ENCODE measurements at regions not wholly inside any gene's neighbourhood (a gene's known extent, or its start where the extent isn't known, plus 50 kb on each side); places are given as distances from the start of the nearest gene placed in this dataset.

GRCh38 chr18:75574187-75574586 is 146.7 kb upstream of the SMIM21 start:
- H3K27me3 ChIP-seq (ENCODE audit: control insufficient read depth in 1 of 2, insufficient read depth in 2 of 2, low read length in 2 of 2), result no peaks in the 10 kb centered on the region
- WGBS, 2 donors, result 65 to 68% methylated on average over 3 of the region's 3 CpGs
- H3K27ac ChIP-seq (ENCODE audit: low read depth in 2 of 2, low read length in 1 of 2), result no peak overlapping the region
- H3K4me3 ChIP-seq (ENCODE audit: low read depth in 1 of 2, low read length in 2 of 2), result no peak overlapping the region
- no peaks in the 10 kb centered on the region for H3K36me3 ChIP-seq (ENCODE audit: control insufficient read depth in 2 of 2, insufficient read depth in 2 of 2, low read length in 1 of 2)
- no peaks in the 10 kb centered on the region for H3K9me3 ChIP-seq (ENCODE audit: control insufficient read depth in 2 of 2, insufficient read depth in 1 of 2, low read depth in 1 of 2, low read length in 1 of 2)
- H3K4me1 ChIP-seq (ENCODE audit: control insufficient read depth in 2 of 2, insufficient read depth in 2 of 2, low read length in 1 of 2), result no peaks in the 10 kb centered on the region

DNA sequence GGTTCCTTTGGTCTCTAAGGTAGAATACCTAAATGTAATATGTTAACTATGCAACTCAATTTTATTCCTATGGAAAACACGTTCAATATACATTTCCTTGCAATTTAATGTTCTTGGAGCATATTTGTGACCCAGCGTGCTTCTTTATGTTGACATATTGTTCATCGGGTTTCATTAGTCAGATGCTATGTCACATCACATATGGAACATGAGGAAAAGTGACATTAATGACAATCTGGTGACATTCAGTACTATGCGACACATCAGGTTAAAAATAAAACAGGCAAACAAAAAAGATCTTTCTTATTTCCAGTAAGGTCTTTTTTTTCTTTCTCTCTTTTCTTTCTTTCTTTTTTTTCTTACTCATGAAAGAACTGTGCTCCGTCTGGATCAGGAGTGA is 135.6 kb upstream of the SMIM21 start:
- Histone ChIP-seq H3K4me3 (ENCODE audit: low read depth in 1 of 2, low read length in 2 of 2) (no peak overlapping the region), H3K27me3 (ENCODE audit: control insufficient read depth in 1 of 2, insufficient read depth in 2 of 2, low read length in 2 of 2) (no peaks in the 10 kb centered on the region), H3K36me3 (ENCODE audit: control insufficient read depth in 2 of 2, insufficient read depth in 2 of 2, low read length in 1 of 2) (no peaks in the 10 kb centered on the region), H3K4me1 (ENCODE audit: control insufficient read depth in 2 of 2, insufficient read depth in 2 of 2, low read length in 1 of 2) (no peaks in the 10 kb centered on the region), H3K9me3 (ENCODE audit: control insufficient read depth in 2 of 2, insufficient read depth in 1 of 2, low read depth in 1 of 2, low read length in 1 of 2) (peaks cover 3% of the 10 kb centered on the region in 2 donors), H3K27ac (ENCODE audit: low read depth in 2 of 2, low read length in 1 of 2) (no peak overlapping the region)
- WGBS, 2 donors, result 84 to 85% methylated on average over 5 of the region's 5 CpGs

GRCh38 chr18:75562216-75562615 is 134.7 kb upstream of the SMIM21 start:
- WGBS, 2 donors, result 70 to 71% methylated on average over 5 of the region's 5 CpGs
- H3K4me3 ChIP-seq (ENCODE audit: low read depth in 1 of 2, low read length in 2 of 2), result no peak overlapping the region

GRCh38 chr18:75558790-75559189 is 131.3 kb upstream of the SMIM21 start:
- Histone ChIP-seq H3K9me3 (ENCODE audit: control insufficient read depth in 2 of 2, insufficient read depth in 1 of 2, low read depth in 1 of 2, low read length in 1 of 2) (no peaks in the 10 kb centered on the region), H3K27me3 (ENCODE audit: control insufficient read depth in 1 of 2, insufficient read depth in 2 of 2, low read length in 2 of 2) (no peaks in the 10 kb centered on the region), H3K4me1 (ENCODE audit: control insufficient read depth in 2 of 2, insufficient read depth in 2 of 2, low read length in 1 of 2) (no peaks in the 10 kb centered on the region), H3K27ac (ENCODE audit: low read depth in 2 of 2, low read length in 1 of 2) (no peak overlapping the region), H3K36me3 (ENCODE audit: control insufficient read depth in 2 of 2, insufficient read depth in 2 of 2, low read length in 1 of 2) (no peaks in the 10 kb centered on the region), H3K4me3 (ENCODE audit: low read depth in 1 of 2, low read length in 2 of 2) (no peak overlapping the region)
- 68 to 77% methylated on average over 1 of the region's 1 CpG for WGBS, 2 donors

More at GRCh38 chr18:75562216-75562615, 134.7 kb upstream of the SMIM21 start:
- Histone ChIP-seq H3K27ac (ENCODE audit: low read depth in 2 of 2, low read length in 1 of 2) (no peak overlapping the region), H3K4me1 (ENCODE audit: control insufficient read depth in 2 of 2, insufficient read depth in 2 of 2, low read length in 1 of 2) (no peaks in the 10 kb centered on the region), H3K36me3 (ENCODE audit: control insufficient read depth in 2 of 2, insufficient read depth in 2 of 2, low read length in 1 of 2) (no peaks in the 10 kb centered on the region), H3K27me3 (ENCODE audit: control insufficient read depth in 1 of 2, insufficient read depth in 2 of 2, low read length in 2 of 2) (no peaks in the 10 kb centered on the region), H3K9me3 (ENCODE audit: control insufficient read depth in 2 of 2, insufficient read depth in 1 of 2, low read depth in 1 of 2, low read length in 1 of 2) (peaks cover 3% of the 10 kb centered on the region in 2 donors)

DNA sequence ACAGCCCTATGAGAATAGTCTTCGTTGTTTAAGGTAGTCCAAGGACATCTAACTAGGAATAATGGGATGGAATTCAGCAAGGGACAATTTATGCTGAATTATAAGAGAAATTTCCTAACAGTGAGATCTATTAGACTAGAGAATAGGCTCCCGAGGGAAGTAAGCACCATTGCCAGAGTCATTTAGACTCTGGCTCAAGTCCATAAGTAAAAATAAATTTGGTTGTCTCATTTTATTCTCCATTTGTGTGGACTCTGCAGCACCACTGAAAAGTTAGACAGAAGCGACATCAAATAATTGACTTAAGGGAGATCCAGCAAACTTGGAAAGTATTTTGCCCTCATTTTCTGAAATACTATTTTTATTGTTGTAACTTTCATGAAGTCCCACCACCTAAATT is 129.3 kb upstream of the SMIM21 start:
- 63 to 71% methylated on average over 3 of the region's 3 CpGs for WGBS, 2 donors
- Histone ChIP-seq H3K4me3 (ENCODE audit: low read depth in 1 of 2, low read length in 2 of 2) (no peak overlapping the region), H3K36me3 (ENCODE audit: control insufficient read depth in 2 of 2, insufficient read depth in 2 of 2, low read length in 1 of 2) (no peaks in the 10 kb centered on the region), H3K9me3 (ENCODE audit: control insufficient read depth in 2 of 2, insufficient read depth in 1 of 2, low read depth in 1 of 2, low read length in 1 of 2) (no peaks in the 10 kb centered on the region), H3K27me3 (ENCODE audit: control insufficient read depth in 1 of 2, insufficient read depth in 2 of 2, low read length in 2 of 2) (no peaks in the 10 kb centered on the region), H3K4me1 (ENCODE audit: control insufficient read depth in 2 of 2, insufficient read depth in 2 of 2, low read length in 1 of 2) (no peaks in the 10 kb centered on the region), H3K27ac (ENCODE audit: low read depth in 2 of 2, low read length in 1 of 2) (no peak overlapping the region)

DNA sequence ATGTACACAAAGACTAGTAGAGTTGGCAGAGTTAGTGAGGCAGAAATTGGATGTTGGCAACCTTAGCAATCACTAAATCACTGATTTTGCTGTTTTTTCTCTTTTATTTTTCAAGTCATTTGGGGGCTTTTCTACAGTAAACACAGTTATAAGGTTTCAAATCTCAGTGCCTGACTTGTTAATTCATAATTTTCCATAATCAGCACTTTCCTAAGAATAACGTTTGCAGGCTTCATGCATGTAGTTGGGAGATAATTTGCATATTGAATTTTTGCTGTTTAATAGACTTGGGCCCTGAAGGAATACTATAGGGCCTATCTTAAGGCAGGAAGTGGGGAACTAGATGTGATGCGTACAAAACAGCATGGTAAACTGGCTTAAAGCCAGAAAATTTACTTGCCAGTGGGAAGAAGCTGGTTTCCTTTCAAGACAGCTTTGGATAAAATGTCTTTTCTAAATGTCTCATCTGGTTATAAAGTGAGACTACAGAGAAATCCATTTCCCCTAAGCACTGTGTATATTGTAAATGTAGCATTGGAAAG is 127.2 kb upstream of the SMIM21 start:
- WGBS, 2 donors, result 60 to 63% methylated on average over 2 of the region's 2 CpGs
- Histone ChIP-seq H3K27ac (ENCODE audit: low read depth in 2 of 2, low read length in 1 of 2) (no peak overlapping the region), H3K4me3 (ENCODE audit: low read depth in 1 of 2, low read length in 2 of 2) (no peak overlapping the region), H3K36me3 (ENCODE audit: control insufficient read depth in 2 of 2, insufficient read depth in 2 of 2, low read length in 1 of 2) (no peaks in the 10 kb centered on the region), H3K9me3 (ENCODE audit: control insufficient read depth in 2 of 2, insufficient read depth in 1 of 2, low read depth in 1 of 2, low read length in 1 of 2) (no peaks in the 10 kb centered on the region), H3K27me3 (ENCODE audit: control insufficient read depth in 1 of 2, insufficient read depth in 2 of 2, low read length in 2 of 2) (no peaks in the 10 kb centered on the region), H3K4me1 (ENCODE audit: control insufficient read depth in 2 of 2, insufficient read depth in 2 of 2, low read length in 1 of 2) (no peaks in the 10 kb centered on the region)

GRCh38 chr18:75554176-75554575 is 126.7 kb upstream of the SMIM21 start:
- Histone ChIP-seq H3K27ac (ENCODE audit: low read depth in 2 of 2, low read length in 1 of 2) (no peak overlapping the region), H3K27me3 (ENCODE audit: control insufficient read depth in 1 of 2, insufficient read depth in 2 of 2, low read length in 2 of 2) (no peaks in the 10 kb centered on the region), H3K4me1 (ENCODE audit: control insufficient read depth in 2 of 2, insufficient read depth in 2 of 2, low read length in 1 of 2) (no peaks in the 10 kb centered on the region), H3K9me3 (ENCODE audit: control insufficient read depth in 2 of 2, insufficient read depth in 1 of 2, low read depth in 1 of 2, low read length in 1 of 2) (no peaks in the 10 kb centered on the region), H3K36me3 (ENCODE audit: control insufficient read depth in 2 of 2, insufficient read depth in 2 of 2, low read length in 1 of 2) (no peaks in the 10 kb centered on the region), H3K4me3 (ENCODE audit: low read depth in 1 of 2, low read length in 2 of 2) (no peak overlapping the region)
- 73 to 85% methylated on average over 7 of the region's 7 CpGs for WGBS, 2 donors

- H3K9me3 ChIP-seq (ENCODE audit: control insufficient read depth in 2 of 2, insufficient read depth in 1 of 2, low read depth in 1 of 2, low read length in 1 of 2), result no peaks in the 10 kb centered on the region
- H3K4me1 ChIP-seq (ENCODE audit: control insufficient read depth in 2 of 2, insufficient read depth in 2 of 2, low read length in 1 of 2), result peaks cover 0 to 2% of the 10 kb centered on the region in 2 donors
- H3K4me3 ChIP-seq (ENCODE audit: low read depth in 1 of 2, low read length in 2 of 2), result no peak overlapping the region
- no peaks in the 10 kb centered on the region for H3K27me3 ChIP-seq (ENCODE audit: control insufficient read depth in 1 of 2, insufficient read depth in 2 of 2, low read length in 2 of 2)
- H3K27ac ChIP-seq (ENCODE audit: low read depth in 2 of 2, low read length in 1 of 2), result no peak overlapping the region
- no peaks in the 10 kb centered on the region for H3K36me3 ChIP-seq (ENCODE audit: control insufficient read depth in 2 of 2, insufficient read depth in 2 of 2, low read length in 1 of 2)
- 91 to 93% methylated on average over 8 of the region's 8 CpGs for WGBS, 2 donors
Measured at GRCh38 chr18:75553021-75553420, 125.5 kb upstream of the SMIM21 start.

DNA sequence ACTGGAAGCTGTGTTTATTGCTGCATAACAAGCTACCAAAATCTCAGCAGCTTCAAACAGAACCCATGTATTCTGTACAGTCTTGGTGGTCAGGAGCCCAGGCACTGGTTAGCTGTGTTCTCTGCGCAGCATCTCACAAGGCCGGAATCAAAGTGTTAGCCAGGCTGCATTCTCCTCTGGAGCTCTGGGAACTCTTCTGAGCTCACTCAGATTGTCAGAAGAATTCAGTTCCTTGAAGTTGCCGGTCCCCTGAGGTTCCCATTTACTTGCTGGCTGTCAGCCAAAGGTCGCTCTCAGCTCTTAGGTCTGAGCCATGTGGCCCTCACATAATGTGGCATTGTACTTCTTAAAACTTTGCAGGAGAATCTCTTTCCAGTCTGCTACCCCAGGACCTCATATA is 123.6 kb upstream of the SMIM21 start:
- Histone ChIP-seq H3K4me3 (ENCODE audit: low read depth in 1 of 2, low read length in 2 of 2) (no peak overlapping the region), H3K36me3 (ENCODE audit: control insufficient read depth in 2 of 2, insufficient read depth in 2 of 2, low read length in 1 of 2) (no peaks in the 10 kb centered on the region), H3K27ac (ENCODE audit: low read depth in 2 of 2, low read length in 1 of 2) (no peak overlapping the region), H3K27me3 (ENCODE audit: control insufficient read depth in 1 of 2, insufficient read depth in 2 of 2, low read length in 2 of 2) (no peaks in the 10 kb centered on the region), H3K4me1 (ENCODE audit: control insufficient read depth in 2 of 2, insufficient read depth in 2 of 2, low read length in 1 of 2) (peaks cover 0 to 2% of the 10 kb centered on the region in 2 donors), H3K9me3 (ENCODE audit: control insufficient read depth in 2 of 2, insufficient read depth in 1 of 2, low read depth in 1 of 2, low read length in 1 of 2) (peaks cover 0 to 3% of the 10 kb centered on the region in 2 donors)
- 52 to 56% methylated on average over 4 of the region's 4 CpGs for WGBS, 2 donors

DNA sequence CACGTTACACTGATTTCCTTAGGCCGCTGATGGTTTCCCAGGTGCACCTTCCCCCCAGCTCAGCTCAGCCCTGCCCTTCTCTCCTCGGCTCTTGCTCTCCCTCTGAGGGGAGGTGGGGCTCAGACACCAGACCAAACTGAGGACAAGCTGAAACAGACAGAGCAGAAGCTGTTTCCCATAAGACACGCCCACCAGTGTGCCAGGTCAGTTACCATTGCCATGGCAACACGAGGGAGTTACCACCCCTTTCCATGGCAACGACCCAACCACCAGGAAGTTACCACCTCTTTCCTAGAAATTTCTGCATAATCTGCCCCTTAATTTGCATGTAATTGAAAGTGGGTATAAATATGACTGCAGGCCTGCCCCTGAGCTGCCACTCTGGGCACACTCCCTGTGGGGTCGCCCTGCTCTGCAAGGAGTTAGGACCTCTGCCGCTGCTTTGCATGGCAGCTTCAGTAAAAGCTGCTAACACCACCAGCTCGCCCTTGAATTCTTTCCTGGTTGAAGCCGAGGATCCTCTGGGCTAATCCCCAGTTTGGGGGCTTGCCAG is 120.9 kb upstream of the SMIM21 start:
- H3K4me3 ChIP-seq (ENCODE audit: low read depth in 1 of 2, low read length in 2 of 2), result no peak overlapping the region
- H3K9me3 ChIP-seq (ENCODE audit: control insufficient read depth in 2 of 2, insufficient read depth in 1 of 2, low read depth in 1 of 2, low read length in 1 of 2), result peaks cover 0 to 3% of the 10 kb centered on the region in 2 donors
- no peak overlapping the region for H3K27ac ChIP-seq (ENCODE audit: low read depth in 2 of 2, low read length in 1 of 2)
- H3K27me3 ChIP-seq (ENCODE audit: control insufficient read depth in 1 of 2, insufficient read depth in 2 of 2, low read length in 2 of 2), result no peaks in the 10 kb centered on the region
- H3K36me3 ChIP-seq (ENCODE audit: control insufficient read depth in 2 of 2, insufficient read depth in 2 of 2, low read length in 1 of 2), result no peaks in the 10 kb centered on the region
- peaks cover 0 to 2% of the 10 kb centered on the region in 2 donors for H3K4me1 ChIP-seq (ENCODE audit: control insufficient read depth in 2 of 2, insufficient read depth in 2 of 2, low read length in 1 of 2)
- WGBS, 2 donors, result 57 to 61% methylated on average over 10 of the region's 10 CpGs
